ENCODE measurements at regions not wholly inside any gene's neighbourhood (a gene's known extent, or its start where the extent isn't known, plus 50 kb on each side); places are given as distances from the start of the nearest gene placed in this dataset.

DNA sequence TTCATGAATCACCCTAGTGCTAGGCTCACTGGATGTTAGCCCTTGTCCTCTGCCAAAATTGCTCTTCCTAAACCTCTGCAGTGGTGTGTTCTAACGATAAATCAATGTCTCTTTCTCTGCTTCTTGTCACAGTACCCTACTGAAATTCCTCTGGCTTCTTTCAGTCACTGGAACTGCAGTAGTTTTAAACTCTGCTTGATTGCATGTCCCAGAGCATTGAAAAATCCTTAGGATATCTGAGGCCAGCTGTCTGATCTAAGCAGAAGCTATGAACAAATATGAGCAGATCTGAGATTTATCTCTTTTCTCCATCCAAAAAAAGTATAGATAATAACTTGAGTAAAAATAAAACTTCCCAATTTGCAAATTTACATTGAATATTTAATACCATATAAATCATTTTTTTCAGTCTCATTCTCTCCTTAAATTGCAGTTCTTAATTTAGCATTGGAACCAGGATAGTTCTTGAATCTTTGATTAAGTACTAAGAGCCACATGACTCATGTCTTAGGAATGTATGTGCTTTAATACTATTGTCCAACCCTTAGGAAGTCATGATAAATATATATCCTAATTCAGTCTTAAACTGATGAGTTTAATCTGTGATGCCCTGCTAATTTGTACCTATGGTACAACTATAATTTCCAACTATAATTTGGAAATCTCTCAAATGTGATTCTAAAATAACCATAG, 169.7 kb downstream of the PDHA2 start:
- DNase-seq (ENCODE audit: low read depth), result peak; percentile 23
- TF ChIP-seq, protein P1, sequence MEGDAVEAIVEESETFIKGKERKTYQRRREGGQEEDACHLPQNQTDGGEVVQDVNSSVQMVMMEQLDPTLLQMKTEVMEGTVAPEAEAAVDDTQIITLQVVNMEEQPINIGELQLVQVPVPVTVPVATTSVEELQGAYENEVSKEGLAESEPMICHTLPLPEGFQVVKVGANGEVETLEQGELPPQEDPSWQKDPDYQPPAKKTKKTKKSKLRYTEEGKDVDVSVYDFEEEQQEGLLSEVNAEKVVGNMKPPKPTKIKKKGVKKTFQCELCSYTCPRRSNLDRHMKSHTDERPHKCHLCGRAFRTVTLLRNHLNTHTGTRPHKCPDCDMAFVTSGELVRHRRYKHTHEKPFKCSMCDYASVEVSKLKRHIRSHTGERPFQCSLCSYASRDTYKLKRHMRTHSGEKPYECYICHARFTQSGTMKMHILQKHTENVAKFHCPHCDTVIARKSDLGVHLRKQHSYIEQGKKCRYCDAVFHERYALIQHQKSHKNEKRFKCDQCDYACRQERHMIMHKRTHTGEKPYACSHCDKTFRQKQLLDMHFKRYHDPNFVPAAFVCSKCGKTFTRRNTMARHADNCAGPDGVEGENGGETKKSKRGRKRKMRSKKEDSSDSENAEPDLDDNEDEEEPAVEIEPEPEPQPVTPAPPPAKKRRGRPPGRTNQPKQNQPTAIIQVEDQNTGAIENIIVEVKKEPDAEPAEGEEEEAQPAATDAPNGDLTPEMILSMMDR (IDR thresholded peaks at IDR 0.05; ENCODE audit: insufficient read depth, low read length), result no peak
- H3K4me3 ChIP-seq (ENCODE audit: low read depth, low read length), result no peak overlapping the region

DNA sequence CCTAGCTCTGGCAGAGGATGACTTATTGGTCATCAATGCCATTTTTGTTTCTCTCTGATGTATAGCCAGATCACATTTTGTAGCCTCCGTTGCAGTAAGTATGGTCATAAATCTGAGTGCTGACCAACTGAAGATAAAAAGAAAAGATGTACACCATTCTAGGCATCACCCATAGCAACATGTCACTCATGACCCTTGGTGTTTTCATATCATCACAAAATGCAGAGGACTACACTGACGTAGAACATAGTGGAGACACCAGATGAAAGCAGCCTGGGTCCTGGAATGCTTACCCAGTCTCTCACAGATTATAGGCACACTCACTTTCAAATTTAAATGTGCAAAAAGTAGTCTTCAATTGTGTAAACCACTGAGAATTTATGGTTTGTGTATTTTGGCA, 172.8 kb downstream of the PDHA2 start:
- H3K4me3 ChIP-seq (ENCODE audit: low read depth, low read length), result no peak overlapping the region
- TF ChIP-seq, protein P1 (IDR thresholded peaks at IDR 0.05; ENCODE audit: insufficient read depth, low read length), result no peak
- no peak for DNase-seq (ENCODE audit: low read depth)

DNA sequence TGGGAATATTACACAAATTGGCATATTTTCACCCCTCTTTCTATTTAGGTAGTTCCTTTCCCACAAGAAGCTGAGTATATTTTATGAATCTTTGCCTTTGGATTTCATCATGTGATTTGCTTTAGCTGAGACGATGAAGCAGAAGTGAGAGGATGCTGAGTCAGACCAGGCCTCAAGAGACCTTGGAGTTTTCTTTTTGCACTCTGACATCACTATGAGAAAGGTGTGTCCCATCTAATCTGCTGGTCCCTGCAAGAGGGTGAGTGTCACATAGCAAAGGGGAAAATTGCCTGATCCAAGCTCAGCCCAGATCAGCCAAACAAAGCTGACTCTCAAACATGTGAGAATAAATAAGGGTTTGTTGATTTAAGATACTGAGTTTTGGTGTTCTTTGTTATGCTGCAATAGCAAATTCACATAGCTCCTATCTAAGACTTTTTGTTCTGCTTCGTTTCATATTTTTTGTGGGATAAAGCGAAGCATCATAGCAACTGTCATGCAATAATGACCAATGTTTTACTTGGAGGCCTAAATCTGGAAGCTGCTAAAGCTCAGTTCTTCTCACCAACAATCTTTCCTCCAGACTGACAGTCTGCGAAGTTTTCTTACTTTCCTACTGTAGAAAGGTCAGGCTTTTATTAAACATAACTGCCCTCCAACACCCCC, 176.9 kb downstream of the PDHA2 start:
- TF ChIP-seq, protein P1 (IDR thresholded peaks at IDR 0.05; ENCODE audit: insufficient read depth, low read length), result no peak
- DNase-seq (ENCODE audit: low read depth), result peak; percentile 62
- H3K4me3 ChIP-seq (ENCODE audit: low read depth, low read length), result no peak overlapping the region

DNA sequence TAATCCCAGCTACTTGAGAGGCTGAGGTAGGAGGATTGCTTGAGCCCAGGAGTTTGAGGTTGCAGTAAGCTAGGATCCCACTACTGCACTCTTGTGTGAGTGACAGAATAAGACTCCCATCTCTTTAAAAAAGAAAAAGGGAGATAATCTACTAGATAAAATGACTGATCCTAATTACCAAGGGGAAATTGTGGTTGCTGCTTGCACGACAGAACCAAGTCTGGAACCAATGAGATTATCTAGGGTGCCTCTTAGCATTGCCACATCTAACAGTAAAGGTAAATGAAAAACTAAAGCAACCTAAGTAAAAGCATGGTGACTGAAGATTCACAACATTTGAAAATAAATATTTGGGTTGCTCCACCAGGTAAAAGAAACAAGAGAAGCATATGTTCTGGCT, 185.1 kb downstream of the PDHA2 start:
- TF ChIP-seq, protein P1 (IDR thresholded peaks at IDR 0.05; ENCODE audit: insufficient read depth, low read length), result no peak
- DNase-seq (ENCODE audit: low read depth), result no peak
- H3K4me3 ChIP-seq (ENCODE audit: low read depth, low read length), result no peak overlapping the region

DNA sequence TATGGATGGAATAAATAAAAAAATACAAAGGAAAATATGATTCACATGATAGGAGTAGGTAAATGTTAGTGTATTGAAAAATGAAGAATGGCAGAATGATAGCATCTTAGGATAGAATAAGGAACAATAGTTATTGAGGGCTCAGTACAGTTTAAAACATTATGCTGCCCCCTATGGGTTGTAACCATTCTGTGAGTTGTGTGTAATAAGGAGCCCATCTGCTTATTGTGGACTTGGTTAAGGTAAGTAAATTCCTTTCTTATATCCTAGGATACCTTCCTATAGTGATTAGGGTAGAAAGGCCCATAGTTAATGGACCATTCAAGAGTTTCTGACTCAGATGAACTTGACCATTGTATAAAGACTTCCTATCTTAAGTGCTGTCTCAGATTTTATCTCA, 195.8 kb downstream of the PDHA2 start:
- peak; percentile 15 for DNase-seq (ENCODE audit: low read depth)
- no peak overlapping the region for H3K4me3 ChIP-seq (ENCODE audit: low read depth, low read length)
- TF ChIP-seq, protein P1 (IDR thresholded peaks at IDR 0.05; ENCODE audit: insufficient read depth, low read length), result peak; percentile 17

DNA sequence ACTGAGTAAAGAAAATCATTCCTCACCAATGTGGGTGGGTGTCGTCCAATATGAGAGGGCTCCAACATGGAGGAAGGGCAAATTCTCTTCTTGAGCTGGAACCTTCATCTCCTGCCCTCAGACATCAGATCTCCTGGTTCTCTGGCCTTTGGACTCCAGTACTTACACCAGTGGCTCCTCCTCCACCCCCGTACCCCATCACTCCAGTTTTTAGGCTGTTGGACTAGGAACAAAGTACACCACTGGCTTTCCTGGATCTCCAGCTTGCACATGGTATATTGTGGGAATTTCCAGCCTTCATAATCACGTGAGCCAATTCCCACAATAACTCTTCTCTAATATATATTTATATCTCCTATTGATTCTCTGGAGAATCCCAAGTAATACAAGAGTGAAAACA, 196.9 kb downstream of the PDHA2 start:
- TF ChIP-seq, protein P1 (IDR thresholded peaks at IDR 0.05; ENCODE audit: insufficient read depth, low read length), result no peak
- no peak overlapping the region for H3K4me3 ChIP-seq (ENCODE audit: low read depth, low read length)
- no peak for DNase-seq (ENCODE audit: low read depth)

All from fibroblast of the aortic adventitia (primary cell).